NCI-H1048 (cell line): ENCODE measurements at regions not wholly inside any gene's neighbourhood (a gene's known extent, or its start where the extent isn't known, plus 50 kb on each side); places are given as distances from the start of the nearest gene placed in this dataset.

Experiments
- DNase-seq: peaks from one replicate; lab custom pipeline; 2025; lab: John Stamatoyannopoulos, UW

GRCh38 chr6:8530785-8531435 lies 95.6 kb upstream of the SLC35B3 start:
- DNase-seq = no peak

- no peak for DNase-seq
Observed at GRCh38 chr6:8529250-8529649, 93.9 kb upstream of the SLC35B3 start.

GRCh38 chr6:8527818-8528217 lies 92.5 kb upstream of the SLC35B3 start:
- DNase-seq = no peak

- DNase-seq = no peak
Observed at GRCh38 chr6:8526624-8527023, 91.3 kb upstream of the SLC35B3 start.

GRCh38 chr6:8525370-8525769 lies 90.0 kb upstream of the SLC35B3 start:
- DNase-seq = no peak

GRCh38 chr6:8513174-8513573 lies 77.8 kb upstream of the SLC35B3 start:
- DNase-seq = no peak

GRCh38 chr6:8507286-8507685 lies 71.9 kb upstream of the SLC35B3 start:
- no peak for DNase-seq

- no peak for DNase-seq
Observed at GRCh38 chr6:8506126-8506525, 70.8 kb upstream of the SLC35B3 start.

- DNase-seq = no peak
Observed at GRCh38 chr6:8499540-8499939, 64.2 kb upstream of the SLC35B3 start.

GRCh38 chr6:8494730-8495129 lies 59.4 kb upstream of the SLC35B3 start:
- DNase-seq = no peak

GRCh38 chr6:8492536-8493133 lies 57.3 kb upstream of the SLC35B3 start:
- DNase-seq = no peak
